ENCODE measurements at regions not wholly inside any gene's neighbourhood (a gene's known extent, or its start where the extent isn't known, plus 50 kb on each side); places are given as distances from the start of the nearest gene placed in this dataset.

- no peak overlapping the region for H3K4me3 ChIP-seq (ENCODE audit: low read depth, low read length)
- TF ChIP-seq, protein P1, sequence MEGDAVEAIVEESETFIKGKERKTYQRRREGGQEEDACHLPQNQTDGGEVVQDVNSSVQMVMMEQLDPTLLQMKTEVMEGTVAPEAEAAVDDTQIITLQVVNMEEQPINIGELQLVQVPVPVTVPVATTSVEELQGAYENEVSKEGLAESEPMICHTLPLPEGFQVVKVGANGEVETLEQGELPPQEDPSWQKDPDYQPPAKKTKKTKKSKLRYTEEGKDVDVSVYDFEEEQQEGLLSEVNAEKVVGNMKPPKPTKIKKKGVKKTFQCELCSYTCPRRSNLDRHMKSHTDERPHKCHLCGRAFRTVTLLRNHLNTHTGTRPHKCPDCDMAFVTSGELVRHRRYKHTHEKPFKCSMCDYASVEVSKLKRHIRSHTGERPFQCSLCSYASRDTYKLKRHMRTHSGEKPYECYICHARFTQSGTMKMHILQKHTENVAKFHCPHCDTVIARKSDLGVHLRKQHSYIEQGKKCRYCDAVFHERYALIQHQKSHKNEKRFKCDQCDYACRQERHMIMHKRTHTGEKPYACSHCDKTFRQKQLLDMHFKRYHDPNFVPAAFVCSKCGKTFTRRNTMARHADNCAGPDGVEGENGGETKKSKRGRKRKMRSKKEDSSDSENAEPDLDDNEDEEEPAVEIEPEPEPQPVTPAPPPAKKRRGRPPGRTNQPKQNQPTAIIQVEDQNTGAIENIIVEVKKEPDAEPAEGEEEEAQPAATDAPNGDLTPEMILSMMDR (IDR thresholded peaks at IDR 0.05; ENCODE audit: low read depth, low read length) = no peak
Measured at GRCh38 chr14:106505366-106505765, 979.0 kb downstream of the TMEM121 start.

GRCh38 chr14:106506881-106507305, 980.5 kb downstream of the TMEM121 start:
- H3K4me3 ChIP-seq (ENCODE audit: low read depth, low read length) = no peak overlapping the region
- TF ChIP-seq, protein P1 (IDR thresholded peaks at IDR 0.05; ENCODE audit: low read depth, low read length) = no peak

- H3K4me3 ChIP-seq (ENCODE audit: low read depth, low read length) = no peak overlapping the region
- TF ChIP-seq, protein P1 (IDR thresholded peaks at IDR 0.05; ENCODE audit: low read depth, low read length) = no peak
Measured at GRCh38 chr14:106507354-106507753, 981.0 kb downstream of the TMEM121 start.

DNA sequence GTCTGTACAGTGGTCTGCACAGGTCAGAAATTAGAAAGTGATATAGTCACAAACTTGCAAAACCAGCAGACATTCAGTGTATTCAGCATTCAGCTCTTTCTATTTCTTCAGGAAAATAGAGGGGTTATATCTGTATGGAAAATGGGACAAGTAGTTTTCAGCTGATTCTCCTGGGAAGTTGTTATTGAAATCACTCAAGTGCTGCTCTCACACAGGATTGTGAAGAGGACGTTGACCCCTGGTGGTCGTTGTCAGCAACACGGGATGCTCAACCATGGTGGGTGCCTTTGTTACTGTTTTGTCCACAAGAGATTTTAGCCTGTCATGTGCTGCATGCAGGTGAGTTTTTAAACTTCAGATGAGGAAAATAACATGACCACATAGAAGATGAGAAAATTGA, 981.8 kb downstream of the TMEM121 start:
- TF ChIP-seq, protein P1 (IDR thresholded peaks at IDR 0.05; ENCODE audit: low read depth, low read length) = no peak
- H3K4me3 ChIP-seq (ENCODE audit: low read depth, low read length) = no peak overlapping the region

- H3K4me3 ChIP-seq (ENCODE audit: low read depth, low read length) = no peak overlapping the region
- TF ChIP-seq, protein P1 (IDR thresholded peaks at IDR 0.05; ENCODE audit: low read depth, low read length) = no peak
Measured at GRCh38 chr14:106509176-106509575, 982.8 kb downstream of the TMEM121 start.

DNA sequence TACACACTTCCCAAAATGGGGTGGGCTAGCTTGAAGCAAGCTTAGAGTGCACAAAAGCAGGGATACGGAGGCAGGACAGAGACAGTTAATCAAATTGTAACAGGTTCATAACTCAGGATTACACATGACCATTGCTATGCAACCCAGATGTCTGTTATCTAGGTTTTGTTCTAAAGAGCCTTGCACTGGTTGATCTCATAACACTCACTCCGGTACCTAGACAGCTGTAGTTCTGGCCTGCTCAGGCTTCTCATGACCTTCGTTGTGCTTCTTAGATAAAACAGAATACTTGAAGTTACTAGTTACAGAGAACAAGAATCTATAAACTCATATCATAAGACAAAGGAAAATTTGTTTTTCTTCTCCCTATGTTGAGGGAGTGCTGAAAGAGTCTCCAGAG, 983.4 kb downstream of the TMEM121 start:
- no peak overlapping the region for H3K4me3 ChIP-seq (ENCODE audit: low read depth, low read length)
- TF ChIP-seq, protein P1 (IDR thresholded peaks at IDR 0.05; ENCODE audit: low read depth, low read length) = no peak

- TF ChIP-seq, protein P1 (IDR thresholded peaks at IDR 0.05; ENCODE audit: low read depth, low read length) = no peak
- H3K4me3 ChIP-seq (ENCODE audit: low read depth, low read length) = no peak overlapping the region
Measured at GRCh38 chr14:106511006-106511799, 984.8 kb downstream of the TMEM121 start.
